GM21360 (cell line): ENCODE measurements at regions not wholly inside any gene's neighbourhood (a gene's known extent, or its start where the extent isn't known, plus 50 kb on each side); places are given as distances from the start of the nearest gene placed in this dataset.
"Not testable (repeated sequence)": the region's sequence is repeated elsewhere in the genome, so short reads cannot be mapped to it uniquely, and the experiment has no call there.

Experiments used
- ATAC-seq: cut with Tn5 transposase; IDR thresholded peaks from one replicate; pipeline ENCODE4 v1.9.1; 2021; ENCODE audit warnings: mild to moderate bottlenecking, moderate library complexity; ENCODE audit not compliant: unreplicated experiment

DNA sequence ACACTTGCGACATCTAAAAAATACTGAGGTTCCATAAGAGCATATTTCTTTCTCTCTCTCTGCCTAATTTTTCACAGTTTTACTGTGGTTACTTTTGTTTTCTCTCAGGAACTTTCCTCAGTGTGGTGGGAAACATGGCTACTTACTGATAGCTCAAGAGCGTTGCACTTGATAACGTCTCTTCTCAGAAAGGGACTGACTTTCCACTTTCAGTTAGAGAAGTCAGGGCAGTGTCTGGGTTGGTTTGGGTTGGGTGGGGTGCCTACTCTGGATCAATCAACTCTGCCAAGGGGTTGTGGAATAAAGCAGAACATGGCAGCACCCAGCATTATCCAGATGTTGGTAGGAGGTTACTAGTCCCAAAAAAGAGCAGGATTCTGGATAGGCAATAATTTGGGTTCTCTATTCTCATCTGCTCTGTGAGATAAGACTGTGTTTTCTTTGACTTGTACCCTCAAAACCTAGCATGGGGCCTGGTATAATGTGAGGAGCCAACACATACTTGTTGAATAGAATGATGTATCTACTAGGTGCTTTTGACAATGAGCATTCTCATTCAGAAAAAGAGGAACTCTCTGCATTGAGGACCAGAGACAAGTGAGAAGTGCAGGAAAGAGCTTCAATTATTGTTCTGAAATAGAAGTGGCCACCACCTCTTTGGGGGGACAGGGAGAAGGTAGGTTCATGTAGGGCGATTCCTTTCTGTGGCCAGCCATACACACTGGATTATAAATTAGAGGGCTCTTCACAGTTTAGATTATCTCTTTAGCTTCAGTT lies 315.7 kb downstream of the REEP3 start:
- ATAC-seq: no peak

DNA sequence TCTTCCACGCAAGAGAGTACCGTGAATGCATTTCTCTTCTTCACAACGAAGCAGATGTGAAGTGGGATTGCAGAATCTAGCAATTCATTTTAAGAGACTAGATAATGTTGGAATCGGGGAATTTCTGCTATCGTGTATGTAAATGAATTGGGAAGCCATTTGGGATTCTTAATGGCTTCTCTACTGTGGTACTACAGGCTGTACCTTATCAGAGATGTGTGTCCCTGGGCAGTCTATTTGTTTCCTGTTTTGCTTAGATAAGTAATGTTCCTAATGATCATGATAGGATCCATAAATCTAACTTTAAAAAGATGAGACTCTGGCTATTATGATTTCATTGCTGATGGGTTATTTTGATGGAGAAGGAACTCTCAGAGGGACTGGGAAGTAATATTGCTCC lies 320.6 kb downstream of the REEP3 start:
- no peak for ATAC-seq

DNA sequence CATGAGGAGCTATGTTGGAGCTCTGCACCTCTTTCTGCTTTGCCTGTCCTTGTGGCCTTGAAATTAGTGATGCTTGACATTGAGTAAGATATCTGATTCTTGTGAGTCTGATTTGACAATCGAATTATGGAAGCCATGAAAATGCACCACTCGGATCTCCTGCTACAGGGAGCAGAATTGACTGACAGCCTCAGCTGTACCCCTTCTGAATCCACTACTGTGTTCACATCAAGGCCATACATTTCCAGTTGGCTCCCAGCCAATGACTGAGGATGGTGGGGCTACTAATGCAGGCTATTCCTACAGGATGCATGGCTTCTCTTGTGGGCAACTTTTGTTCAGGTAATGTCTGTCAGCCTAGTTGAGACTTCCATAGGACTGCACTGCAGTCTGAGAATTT lies 321.9 kb downstream of the REEP3 start:
- ATAC-seq: no peak

DNA sequence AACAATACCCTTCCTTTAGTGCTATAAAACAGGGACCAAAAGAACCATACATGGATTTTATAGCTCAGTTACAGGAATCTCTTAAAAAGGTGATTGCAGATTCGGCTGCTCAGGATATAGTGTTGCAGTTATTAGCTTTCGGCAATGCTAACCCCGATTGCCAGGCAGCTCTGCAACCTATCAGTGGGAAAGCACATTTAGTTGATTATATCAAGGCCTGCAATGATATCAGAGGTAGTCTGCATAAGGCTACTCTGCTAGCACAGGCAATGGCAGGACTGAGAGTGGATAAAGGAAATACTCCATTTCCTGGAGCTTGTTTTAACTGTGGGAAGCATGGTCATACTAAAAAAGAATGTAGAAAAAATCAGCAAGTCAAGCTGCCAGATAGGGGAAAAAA lies 327.7 kb downstream of the REEP3 start:
- not testable (repeated sequence) for ATAC-seq

DNA sequence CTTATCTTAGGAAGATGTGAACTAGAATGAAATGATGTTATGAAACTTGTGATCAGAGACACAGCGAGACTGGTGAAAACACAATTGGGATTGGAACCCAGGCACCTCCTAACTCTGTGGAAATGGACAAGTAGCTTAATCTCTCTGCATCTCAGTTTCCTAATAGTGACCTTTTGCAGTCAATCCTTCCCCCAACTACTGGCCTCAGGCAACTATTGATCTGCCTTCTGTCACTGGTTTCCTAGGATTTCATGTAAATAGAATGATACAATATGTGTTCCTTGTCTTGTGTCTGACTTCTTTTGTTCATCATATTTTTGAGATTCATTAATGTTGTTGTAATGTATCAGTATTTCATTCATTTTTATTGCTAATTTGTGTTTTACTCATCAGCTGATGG lies 341.7 kb downstream of the REEP3 start:
- no peak for ATAC-seq

DNA sequence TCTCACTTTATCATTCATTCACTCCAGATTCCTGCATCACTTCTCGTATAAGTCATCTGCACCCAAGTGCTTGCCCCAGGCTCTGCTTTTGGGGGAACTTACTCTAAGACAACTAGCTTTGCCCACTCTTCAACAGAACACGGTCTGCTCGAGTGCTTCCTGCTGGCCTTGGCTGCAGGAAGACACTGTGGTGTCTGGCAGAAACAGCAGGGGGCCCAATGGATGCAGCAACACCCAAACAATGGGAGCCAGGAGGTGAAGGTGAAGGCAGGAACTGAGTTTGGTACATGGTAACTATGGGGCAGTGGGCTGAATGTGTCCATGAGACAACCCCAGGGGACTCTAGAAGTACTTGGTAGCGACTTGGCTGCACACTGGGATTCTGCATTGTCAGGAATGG lies 344.0 kb downstream of the REEP3 start:
- no peak for ATAC-seq

DNA sequence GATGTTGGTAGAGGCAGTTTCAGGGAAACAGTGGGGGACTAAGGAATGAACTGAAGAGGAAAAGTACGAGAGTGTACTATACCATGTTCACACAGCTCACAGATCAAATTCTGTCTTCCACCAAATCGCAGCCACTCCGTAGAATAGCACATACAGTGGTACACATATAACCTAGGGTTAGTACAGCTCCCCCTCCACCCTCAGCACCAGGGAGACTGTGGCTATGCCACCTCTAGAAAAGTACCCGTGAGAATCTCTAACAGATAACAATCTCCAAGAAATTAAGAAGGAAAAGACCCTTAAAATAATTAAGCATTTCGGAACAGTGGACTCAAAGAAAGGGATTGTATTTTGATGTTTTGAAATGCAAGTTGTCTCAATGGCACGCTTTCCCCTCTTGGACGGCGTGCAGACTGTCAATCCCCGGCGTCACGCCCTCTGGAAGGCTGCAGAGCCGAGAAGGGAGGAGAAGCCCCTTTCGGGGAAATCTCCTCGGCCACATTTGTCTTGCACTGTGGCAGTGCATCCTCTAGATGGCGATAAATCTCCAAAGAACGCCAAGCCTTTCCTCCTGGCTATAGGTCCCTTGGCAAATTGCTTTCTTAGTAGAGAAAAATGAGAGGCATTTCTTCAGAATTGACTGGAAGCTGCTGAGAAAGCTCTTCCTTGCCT lies 345.0 kb downstream of the REEP3 start:
- ATAC-seq: peak; percentile 86

DNA sequence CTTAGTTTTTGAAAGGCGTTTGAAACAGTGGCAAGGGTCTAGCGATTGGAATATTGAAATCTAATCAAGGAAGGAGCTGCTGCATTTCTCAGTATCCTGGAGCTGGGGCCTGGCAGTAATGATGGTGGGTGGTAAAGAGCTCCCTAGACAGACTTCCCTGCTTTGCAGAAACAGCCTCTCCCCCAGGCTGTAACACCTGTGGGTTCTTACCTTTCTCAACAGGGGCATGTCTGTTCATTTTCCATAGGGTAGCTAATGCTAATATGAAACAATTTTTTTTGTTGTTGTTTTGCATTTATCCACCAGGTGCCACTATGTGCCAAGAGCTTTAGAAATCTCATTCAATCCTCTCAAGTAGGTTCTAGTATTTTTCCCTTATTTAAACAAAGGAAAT lies 345.5 kb downstream of the REEP3 start:
- ATAC-seq: peak; percentile 72

DNA sequence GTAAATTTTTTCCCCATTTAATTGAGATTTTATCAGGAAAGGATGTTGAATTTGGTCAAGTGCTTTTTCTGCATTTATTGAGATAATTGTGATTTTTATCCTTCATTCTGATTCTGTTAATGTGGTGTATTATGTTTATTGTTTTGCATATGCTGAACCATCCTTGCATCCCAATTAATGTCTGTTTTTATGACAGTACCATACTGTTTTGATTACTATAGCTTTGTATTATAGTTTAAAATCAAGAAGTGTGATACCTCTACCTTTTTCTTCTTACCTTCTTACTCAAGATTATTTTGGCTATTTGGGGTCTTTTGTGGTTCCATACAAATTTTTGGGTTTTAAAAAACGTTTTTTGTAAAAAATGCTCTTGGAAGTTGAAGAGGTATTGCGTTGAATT lies 357.2 kb downstream of the REEP3 start:
- ATAC-seq: no peak

DNA sequence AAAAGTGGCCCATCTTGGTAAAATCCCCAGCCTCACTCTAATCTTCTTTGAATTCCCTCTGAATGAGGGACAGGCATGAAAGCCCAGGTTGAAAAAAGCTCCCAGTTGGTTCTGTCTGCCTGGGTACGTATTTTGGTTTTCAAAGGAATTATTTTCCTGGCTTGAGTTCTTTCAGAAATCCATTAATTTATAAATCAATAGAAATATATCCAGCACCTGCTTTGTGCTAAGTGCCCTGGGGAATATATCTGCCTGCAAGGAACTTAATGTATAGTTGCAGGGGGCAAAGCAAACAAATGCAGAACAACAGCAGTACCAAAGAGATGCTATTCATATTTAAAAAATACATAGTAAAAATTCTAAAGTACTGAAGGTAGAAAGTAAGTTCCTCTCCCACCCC lies 362.7 kb downstream of the REEP3 start:
- ATAC-seq: no peak

DNA sequence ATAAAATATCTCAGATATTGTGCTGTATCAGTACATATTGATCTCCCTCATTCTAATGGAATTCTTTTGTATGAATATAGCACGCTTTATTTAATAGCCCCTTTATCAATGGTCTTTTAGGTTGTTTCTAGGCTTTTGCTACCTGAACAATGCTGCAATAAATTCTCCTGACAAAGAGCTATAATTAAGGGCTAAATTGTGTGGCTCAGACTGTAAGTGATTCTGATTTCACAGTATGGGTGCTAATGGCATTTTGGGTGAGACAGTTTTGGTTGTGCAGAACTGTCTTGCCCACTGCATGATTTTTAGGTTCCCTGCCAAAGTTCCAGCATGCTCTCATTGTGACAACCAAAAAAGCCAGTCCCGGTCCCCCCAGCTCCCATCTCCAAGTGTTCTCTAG lies 363.2 kb downstream of the REEP3 start:
- ATAC-seq: no peak

DNA sequence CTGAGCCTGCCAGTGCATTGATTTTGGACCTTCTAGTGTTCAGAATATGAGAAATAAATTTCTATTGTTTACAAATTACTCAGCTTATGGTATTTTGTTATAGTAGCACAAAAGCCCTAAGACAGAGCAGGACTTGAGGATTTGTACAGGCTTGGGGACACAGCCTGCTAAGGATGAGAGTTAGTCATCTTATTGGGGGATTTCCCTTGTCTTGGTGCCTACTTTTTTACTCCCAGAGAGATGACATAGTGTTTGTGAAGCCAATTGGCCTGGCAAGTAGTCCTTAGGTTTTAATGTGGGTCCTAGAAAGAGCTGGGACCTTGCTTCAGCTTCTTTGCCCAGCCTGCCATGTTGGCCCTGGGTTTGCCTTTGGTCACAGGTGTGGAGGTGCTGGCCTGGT lies 364.0 kb downstream of the REEP3 start:
- ATAC-seq: no peak

DNA sequence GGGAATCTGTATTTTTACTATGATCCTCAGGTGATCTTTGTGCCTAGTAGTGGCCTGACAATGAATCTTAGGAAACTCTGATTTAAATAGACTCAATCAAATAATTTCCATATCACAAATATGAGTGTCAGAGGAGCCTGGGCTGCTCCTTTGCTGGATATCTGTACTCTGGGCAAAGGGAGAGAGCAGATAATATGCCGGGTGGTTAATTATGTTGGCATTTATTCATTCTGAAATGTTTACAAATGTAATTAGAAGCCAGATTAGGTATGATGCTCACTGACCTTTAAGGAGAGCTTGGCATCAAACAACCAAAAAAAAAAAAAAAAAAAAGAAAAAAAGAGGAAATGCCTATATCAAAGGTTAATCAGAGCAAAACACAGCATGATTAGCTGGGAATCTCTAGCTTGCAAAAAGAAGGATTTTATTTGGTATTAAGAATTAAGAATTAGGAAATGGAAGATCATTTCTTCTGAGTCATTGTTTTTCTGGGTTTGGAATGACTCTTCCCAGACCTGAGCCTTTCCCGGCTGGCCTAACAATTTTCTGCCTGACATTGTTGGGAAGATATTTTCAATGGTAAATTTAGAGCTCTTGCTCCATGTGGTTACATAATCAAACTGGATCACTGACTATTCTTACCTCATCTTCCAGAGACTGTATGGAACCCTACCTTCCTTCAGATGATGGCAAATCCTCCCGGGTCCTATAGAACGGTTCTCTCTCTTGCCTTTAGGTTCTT lies 365.3 kb downstream of the REEP3 start:
- ATAC-seq: no peak

DNA sequence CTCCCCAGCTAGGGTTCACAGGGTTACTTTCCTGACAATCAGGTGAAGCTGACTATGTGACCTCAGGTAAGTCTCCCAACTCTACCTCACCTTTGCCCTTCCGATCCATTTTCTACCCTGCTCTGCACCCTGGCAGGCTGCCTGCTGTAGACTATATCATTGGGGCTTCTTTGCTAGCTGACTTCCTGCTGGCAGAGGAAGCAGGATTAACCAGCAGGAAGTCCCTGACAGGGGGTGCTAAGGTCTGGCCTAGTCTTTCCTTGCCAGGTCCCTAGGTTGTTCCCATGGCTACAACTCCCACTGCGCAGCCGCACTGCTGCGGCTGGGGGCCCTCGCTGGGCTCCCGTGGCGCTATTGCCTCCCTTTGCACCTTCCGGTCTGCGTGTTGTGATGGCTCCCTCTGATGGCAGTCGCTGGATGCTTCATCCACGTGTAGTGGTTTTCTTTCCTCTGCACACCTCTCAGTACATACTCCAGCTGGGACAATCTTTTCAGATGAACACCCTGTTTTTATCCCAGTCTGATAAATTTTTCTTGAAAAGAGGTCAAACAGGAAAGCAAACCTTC lies 365.9 kb downstream of the REEP3 start:
- no peak for ATAC-seq

DNA sequence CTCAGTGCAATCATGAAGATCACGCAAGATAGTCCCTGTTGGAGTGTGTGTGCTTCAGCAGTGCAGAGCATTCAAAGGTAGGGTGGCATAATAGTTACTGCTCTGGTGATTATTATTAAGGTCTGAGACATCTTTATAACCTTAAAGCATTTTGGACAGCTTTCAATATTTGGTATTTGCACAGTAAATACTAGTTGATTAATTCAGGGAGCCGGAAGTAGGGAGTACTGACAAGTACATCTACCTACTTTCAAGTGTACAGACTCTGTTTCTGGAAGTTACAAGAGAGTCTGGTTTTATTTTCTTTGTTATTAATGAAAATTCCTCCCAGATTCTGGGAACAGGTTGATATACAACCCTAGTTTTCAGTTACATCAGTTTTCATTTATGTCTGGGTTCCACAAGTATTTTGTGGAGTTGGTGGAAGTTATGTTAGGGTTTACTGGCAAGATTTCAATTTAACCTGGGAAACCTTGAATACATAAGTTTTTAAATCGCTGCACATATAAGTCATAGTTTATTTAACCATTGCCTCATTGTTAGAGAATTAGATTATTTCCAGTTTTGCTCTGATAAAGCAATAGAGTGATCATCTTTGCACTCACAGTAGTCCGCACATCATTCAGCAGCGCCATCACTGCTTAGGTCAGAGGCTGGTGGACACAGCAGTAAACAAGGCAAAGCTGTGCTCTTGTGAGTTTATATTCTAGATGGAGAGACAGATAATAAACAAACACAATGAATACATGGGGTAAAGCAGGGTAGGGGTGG lies 366.6 kb downstream of the REEP3 start:
- no peak for ATAC-seq

DNA sequence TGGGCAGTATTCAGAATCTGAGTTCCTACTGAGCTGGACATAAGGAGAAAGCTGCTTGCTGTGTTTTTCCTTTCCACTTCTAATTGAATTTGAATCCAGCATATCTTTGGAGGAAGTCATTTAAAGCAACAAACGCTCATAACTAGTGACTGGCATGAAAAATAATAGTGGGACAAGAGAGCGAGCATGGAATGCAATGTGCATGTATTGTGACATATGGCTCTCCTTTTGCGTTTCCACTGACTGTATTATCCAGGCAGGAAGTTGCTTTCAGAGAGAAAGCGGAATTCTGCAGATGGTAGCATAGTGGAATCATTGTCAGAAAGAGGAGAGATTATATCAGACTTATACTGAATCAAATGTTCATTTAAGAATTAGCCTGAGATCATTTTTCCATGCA lies 368.6 kb downstream of the REEP3 start:
- ATAC-seq: no peak

DNA sequence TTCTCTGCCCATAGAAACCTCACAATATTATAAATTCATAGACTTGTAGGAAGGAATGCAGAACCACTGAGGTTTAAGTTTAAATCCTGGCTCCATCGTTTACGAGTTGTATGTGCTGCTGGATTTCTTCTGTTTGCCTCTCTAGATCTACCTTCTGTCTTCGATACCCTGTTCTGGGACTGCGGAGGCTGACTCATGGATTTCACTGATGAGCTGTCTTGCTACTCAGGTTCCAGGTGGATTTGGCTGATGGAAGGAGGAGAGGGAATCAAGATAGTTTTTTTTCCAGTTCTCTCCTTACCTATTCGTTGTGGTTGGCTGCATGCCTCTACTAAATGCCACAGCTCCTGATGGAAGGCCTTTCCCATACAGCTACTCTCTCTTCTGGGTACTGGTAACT lies 375.8 kb downstream of the REEP3 start:
- ATAC-seq: no peak

DNA sequence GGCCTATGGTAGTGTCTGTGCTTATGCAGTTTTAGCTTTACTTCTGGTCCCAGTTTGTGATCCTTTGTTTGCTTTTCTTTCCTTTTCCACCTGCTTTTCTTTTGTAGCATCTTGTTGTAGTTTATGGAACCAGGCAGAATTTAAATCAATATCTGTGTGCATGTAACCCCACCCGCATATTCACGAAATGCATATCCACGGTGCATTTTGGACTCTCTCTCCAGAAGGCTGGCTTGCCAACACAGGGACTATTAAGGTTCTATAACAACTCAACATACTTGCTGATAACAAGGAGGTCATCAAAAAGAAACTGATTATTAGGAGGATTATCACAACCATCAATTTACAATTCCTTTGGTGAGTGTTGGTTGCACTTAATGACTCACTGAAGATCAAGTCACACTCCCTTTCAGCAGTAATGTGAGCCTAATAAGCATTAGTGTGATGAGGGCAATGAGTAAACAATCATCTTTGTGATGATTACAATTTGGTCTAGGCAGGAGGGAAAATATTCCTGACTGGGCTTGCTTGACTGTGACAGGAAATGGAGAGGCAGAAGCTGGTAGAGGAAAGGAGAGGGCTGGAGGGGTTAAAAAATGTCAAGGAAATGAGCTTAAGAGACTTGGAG lies 378.6 kb downstream of the REEP3 start:
- ATAC-seq: no peak

DNA sequence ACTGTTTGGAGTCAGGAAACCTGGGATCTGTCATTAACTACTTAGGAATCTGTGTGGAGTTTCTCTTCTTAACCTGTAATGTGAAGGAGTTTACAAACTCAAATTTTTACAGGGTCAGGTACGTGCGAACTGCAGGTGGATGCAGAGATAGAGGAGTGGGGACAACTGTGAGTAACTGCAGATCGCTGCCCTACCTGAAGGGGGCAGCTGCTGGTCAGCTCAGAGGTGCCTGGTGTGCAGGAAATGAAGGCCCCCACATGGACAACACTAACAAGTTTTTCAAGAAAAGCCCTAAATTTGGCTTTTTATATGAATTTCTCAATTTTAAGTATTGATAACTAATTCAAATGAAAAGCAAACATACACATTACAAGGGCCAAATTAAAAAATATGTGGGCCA lies 380.0 kb downstream of the REEP3 start:
- ATAC-seq: no peak

DNA sequence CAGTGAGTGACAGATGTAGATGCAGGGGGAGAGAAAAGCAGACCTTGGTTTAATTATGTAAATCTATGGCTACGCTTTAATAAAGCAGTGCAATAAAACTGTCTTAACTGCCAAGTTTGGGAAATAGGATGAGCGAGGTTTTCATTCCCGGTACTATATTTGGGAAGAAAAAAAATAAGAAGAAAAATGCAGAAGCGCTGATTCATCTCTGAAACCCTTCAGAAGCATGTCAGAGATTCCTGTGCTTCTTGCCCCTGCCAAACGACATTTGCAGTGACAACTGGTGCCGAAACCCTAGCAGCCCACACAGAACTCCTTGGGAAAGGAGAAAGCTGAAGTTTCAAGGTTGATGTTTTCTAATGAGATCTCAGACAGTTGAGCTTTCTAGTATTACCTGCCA lies 380.7 kb downstream of the REEP3 start:
- no peak for ATAC-seq

DNA sequence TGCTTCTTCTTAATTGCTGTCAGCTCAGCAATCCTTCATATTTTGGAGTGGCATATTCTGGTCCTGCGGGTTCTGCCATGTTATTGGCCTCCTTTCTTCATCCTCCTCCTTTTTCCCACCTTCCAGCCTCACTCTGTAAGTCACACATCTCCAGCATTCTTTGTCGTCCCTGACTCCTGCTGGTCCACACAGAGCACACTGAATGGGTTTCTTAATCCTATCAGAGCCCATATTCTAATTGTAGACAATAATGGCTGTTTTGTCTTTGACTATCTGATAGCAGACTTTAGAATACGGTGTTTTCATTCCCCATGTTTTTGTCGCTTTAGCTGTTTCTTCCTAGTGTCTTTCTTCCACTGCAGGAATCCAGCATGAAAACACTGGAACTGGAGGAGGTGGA lies 389.6 kb downstream of the REEP3 start:
- ATAC-seq: no peak
